HG03103 (cell line): ENCODE measurements at regions not wholly inside any gene's neighbourhood (a gene's known extent, or its start where the extent isn't known, plus 50 kb on each side); places are given as distances from the start of the nearest gene placed in this dataset.
"Not testable (repeated sequence)": the region's sequence is repeated elsewhere in the genome, so short reads cannot be mapped to it uniquely, and the experiment has no call there.

Source experiments
- ATAC-seq: cut with Tn5 transposase; IDR thresholded peaks from one replicate; pipeline ENCODE4 v1.9.1; 2021; ENCODE audit warnings: low read depth; ENCODE audit not compliant: unreplicated experiment

DNA sequence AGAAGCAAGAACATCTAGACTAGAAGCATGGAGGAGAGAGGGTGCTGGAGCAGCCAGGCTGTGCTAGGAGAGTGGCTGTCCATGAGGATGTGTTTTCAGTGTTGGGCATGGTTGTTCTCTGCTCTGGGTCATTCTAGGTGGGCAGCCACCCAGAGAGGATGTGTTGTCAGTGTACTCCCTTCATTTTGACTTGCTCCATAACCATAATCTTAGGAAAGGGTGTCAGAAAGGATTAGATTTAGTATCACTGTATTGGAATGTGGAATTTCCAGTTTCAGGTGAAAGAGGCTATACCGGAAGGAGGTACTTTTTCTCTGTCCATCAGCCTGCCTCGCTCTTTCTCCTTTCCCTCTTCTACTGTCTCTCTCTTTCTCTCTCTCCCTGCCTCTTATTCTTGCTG lies 474.5 kb upstream of the PODXL start:
- ATAC-seq = no peak

DNA sequence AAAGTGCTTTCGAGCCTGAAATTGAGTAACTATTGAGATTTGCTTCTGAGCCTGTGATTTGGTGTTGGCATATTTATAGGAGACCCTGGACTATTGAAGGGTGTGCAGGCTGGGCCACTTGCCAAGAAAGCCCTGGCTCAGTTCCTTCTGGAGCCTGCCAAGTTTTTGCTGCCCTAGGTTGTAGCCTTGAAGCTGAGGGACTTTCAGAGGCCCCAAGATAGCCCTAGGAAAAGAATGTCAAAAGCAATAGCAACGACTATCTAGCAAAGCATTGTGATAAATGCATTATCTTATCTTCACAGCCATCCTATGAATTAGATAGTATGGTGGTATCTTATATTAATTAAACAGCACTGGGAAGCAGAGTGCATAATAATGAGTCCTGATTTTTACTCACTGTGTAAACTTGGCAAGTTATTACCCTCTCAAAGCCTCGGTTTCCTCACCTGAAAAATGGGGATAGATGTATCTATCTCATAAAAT lies 473.7 kb upstream of the PODXL start:
- no peak for ATAC-seq

- no peak for ATAC-seq
Observed at GRCh38 chr7:132029369-132030085, 473.1 kb upstream of the PODXL start.

DNA sequence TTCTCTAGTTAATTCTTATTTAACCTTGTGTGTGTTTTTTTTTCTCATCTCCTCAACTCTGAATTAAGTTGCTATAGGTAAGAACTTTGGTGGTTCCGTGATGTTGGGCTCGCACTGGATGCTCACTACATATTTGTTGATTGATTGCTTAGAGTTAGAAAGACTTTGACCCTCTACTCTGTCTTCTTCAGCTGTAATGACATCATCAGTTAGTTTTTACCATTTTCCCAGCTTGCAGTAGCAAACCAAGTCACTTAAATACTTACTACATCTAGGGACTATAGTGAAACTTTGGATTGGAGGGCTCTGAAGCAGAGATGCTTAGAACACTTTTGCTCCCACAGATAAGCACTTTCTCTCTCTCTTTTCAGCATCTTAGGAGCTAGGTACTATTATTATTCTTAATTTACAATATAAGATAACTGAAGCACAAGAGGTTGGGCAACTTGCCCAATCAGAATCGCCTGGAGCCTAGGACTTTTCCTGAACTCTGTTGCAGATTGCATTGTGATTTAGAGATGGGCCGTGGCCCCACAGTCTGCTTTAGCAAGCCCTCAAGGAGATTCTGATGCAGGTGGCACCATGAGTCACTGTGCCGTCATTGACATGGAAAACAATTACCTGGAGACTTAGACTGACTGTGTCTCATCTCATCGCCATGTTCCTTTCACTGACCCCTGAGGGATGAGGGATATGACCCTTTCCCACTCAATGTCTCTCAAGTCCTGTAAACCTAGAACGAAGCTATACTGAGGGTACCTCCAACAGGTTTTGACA lies 471.9 kb upstream of the PODXL start:
- no peak for ATAC-seq

DNA sequence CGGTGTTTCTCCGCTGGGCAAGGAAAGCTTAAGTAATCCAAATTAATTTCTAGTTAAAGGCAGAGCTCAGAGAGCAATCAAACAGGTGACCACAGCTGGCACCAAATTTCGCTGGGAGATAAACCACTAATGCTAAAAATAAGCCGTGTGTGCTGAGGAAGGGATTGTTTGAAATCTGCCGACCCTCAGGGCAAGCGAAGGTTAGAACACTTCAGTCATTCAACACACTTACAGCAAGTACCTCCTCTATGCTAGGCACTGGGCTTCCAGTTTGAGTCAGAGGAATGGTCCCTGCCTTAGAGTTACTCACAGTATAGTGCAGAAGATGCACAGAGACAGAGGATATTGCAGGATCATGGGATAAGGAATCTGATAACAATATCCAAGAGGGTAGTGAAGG lies 467.9 kb upstream of the PODXL start:
- ATAC-seq = no peak

GRCh38 chr7:132023466-132023865 lies 467.0 kb upstream of the PODXL start:
- no peak for ATAC-seq

GRCh38 chr7:132022188-132022587 lies 465.8 kb upstream of the PODXL start:
- ATAC-seq = no peak

DNA sequence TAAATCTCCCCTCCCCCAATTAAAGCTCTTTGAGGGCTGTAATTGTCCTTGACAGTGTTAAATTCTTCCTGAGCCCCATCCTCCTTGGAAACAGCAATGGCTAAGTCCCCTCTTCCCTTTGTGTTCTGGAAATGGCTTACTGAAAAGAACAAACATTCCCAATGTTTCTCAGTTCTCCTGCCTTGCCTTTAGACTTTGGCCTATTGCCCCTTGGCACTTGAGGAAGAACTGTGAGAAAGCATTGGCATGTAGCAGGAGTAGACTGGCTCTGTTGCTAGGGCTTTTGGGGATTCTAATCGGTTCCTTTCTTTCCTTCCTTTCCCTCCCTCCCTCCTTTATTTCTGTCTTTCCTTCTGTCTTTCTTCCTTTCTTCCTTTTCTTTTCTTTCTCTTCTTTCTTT lies 463.3 kb upstream of the PODXL start:
- ATAC-seq = no peak

- no peak for ATAC-seq
Observed at GRCh38 chr7:132009778-132010177, 453.4 kb upstream of the PODXL start.

GRCh38 chr7:132004529-132004928 lies 448.1 kb upstream of the PODXL start:
- ATAC-seq = no peak

GRCh38 chr7:132002343-132002968 lies 446.0 kb upstream of the PODXL start:
- ATAC-seq = no peak

- no peak for ATAC-seq
Observed at GRCh38 chr7:132001146-132001545, 444.7 kb upstream of the PODXL start.

GRCh38 chr7:131999193-131999592 lies 442.8 kb upstream of the PODXL start:
- no peak for ATAC-seq

GRCh38 chr7:131995324-131995723 lies 438.9 kb upstream of the PODXL start:
- ATAC-seq = no peak

DNA sequence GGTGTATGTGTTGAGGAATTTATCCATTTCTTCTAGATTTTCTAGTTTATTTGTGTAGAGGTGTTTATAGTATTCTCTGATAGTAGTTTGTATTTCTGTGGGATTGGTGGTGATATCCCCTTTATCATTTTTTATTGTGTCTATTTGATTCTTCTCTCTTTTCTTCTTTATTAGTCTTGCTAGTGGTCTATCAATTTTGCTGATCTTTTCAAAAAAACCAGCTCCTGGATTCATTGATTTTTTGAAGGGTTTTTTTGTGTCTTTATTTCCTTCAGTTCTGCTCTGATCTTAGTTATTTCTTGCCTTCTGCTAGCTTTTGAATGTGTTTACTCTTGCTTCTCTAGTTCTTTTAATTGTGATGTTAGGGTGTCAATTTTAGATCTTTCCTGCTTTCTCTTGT lies 424.6 kb upstream of the PODXL start:
- ATAC-seq = not testable (repeated sequence)

GRCh38 chr7:131978118-131978517 lies 421.7 kb upstream of the PODXL start:
- not testable (repeated sequence) for ATAC-seq

DNA sequence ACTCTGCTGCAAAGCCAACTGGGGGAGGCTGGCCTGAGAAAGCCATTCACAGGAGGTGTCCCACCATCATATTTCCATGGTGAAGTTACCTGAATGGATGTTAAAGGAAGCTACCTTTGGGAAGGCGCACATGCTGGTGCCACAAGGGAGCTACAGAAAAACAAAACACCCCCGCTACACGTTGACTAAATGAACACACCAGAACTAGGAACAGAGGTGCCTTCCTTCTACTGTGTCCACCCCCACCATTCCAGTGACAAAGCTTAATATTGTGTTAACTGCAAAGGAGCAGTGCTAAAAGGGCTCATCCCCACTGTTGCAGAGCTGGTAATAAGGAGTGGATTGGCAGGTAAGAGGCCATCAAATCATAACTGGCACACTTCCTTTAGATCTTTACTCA lies 420.0 kb upstream of the PODXL start:
- ATAC-seq = no peak

GRCh38 chr7:131974671-131975070 lies 418.2 kb upstream of the PODXL start:
- no peak for ATAC-seq

DNA sequence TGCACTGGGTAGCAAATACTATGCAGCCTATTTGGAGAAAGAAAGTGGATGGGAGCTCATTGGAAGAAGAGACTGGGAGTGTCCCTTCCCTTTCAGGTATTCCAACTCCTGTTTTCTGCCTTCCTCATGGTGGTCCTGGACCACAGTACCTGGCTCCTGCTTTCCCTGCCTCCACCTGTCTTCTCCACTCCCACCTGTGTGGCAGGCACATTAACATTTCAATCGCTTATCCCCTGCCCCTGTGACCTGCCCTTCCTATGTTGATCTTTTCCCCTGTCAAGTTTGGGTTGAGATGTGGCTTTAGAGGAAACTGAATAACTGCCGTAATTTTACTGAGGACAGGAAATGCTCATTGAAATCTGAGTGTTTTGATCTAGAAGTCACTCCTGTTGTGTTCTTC lies 415.8 kb upstream of the PODXL start:
- no peak for ATAC-seq

DNA sequence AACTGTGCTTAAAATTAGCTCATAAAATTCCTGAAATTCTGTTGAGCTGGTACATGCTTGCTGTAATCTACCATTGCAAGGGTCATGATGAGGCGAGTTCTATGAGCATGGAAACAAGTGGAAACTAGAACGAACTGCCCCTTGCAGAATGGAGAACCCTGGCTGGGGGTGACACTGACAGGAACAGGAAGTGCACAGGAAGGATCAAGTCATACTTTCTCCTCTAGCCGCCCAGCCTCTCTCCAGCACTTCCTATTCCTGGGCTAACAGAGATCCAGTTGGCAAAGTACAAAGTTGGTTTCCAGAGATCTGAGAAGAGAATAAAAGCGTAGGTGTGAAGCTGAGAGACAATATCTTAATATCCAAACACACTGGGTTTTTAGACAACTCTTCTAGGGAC lies 414.2 kb upstream of the PODXL start:
- no peak for ATAC-seq

DNA sequence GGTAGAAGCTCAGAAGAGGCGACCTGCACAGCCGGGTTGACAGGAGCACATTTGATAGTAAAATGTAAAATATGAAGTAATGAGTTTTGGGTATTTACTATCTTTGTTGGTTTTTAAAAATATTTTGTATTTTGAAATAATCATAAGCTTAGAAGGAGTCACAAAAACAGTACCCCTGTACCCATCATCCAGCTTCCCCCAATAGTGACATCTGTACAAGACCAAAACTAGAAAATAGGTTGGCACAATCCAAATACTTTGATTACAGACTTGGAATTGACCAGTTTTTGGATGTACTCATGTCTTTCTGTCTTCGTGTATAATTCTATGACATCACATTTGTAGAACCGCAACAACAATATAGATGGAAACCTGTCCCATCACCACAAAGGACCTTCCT lies 413.1 kb upstream of the PODXL start:
- no peak for ATAC-seq
